GM18907 (cell line): ENCODE measurements at regions not wholly inside any gene's neighbourhood (a gene's known extent, or its start where the extent isn't known, plus 50 kb on each side); places are given as distances from the start of the nearest gene placed in this dataset.

Experiments
- ATAC-seq: cut with Tn5 transposase; IDR thresholded peaks from one replicate; pipeline ENCODE4 v1.9.1; 2021; ENCODE audit warnings: mild to moderate bottlenecking, moderate library complexity; ENCODE audit not compliant: unreplicated experiment

DNA sequence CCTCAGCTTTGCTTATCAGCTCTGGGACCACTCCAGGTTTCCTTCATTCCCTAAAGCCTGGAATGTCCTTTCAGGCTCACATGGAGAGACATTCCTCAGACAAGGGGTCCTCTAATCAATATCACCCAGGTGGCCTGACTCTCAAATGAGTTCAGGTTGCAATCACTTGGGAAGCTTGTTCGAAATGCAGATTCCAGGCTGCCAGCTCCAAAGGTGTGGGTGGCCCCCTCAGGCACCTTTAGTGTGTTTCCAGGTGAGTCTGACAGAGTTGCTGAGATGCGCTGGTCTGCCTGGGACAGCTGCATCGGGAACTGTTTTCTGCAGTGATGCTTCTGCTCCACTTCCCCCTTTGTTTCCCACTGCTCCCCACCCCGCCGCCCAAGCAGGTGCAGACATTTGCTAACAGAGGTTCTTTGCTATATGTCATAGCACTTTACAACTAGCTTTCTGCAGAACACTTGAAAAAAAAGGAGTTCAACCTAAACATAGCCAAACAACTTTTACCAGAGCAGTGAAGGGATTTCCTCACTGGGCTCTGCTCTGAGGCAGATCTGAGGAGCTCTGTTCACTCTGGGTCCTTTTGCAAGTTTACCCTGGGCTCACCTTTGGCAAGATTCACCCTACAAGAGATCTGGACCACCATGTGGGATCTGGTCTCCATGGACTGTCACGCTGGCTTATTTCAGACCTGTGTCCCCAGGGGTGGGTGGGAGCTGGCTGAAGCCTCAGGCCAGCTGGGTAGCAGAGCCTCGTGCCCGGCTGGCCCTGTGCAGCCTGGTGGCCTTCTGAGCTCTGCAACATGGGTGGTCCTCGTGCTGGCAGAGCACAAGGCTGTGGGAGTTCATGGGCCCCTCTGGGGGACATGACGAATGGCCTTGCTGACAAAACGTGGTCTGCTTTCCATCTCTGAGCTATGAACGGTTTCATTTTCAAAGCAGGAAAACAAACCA, 539.6 kb downstream of the CCDC171 start:
- no peak for ATAC-seq

DNA sequence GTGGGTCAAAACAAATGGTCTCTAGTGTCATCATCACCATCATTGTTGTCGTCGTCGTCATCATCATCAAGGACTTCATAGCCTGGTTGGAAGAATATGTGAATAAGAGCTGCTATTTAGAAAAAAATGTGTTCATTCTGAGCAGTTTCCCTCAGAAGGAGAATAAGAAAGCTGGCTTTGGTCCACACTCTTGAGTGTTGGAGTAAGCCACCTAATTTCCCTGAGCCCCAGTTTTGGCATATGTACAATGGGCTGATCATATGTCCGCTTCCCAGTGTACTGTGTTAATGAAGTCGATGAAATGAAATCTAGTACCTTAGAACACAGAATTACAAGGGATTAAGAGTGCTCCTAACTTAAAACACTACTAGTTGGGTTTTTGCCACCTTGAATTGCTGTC, 545.5 kb downstream of the CCDC171 start:
- no peak for ATAC-seq

GRCh38 chr9:16099732-16100536, 547.1 kb downstream of the CCDC171 start:
- no peak for ATAC-seq

DNA sequence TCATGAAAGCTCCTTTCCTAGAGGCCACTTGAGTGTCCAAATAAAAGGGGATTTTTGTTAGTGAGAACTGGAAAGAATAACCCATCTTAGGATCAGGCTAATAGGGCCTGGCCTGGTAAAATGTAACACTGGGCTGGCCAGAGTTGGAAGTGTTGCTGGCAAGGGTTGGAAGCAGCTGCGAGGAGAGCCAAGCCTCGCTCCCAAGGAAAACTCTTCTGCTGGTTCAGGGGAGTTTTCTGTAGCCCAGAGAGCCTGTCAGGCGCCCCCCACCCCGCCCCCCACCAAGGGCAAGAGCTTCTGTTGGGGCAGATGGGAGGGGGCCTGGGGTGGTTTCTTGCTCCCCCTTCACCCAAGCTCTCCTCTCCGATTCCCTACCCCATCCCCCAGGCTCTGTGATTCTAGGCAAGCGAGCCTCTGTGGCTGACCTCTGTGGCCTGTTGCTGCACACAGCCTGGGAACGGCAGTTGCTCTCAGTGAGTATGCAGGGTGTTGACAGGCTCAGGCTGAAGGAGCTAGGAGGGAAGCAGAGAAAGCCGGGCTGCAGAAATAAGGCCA, 547.8 kb downstream of the CCDC171 start:
- ATAC-seq: no peak

GRCh38 chr9:16102154-16102553, 549.3 kb downstream of the CCDC171 start:
- ATAC-seq: no peak

DNA sequence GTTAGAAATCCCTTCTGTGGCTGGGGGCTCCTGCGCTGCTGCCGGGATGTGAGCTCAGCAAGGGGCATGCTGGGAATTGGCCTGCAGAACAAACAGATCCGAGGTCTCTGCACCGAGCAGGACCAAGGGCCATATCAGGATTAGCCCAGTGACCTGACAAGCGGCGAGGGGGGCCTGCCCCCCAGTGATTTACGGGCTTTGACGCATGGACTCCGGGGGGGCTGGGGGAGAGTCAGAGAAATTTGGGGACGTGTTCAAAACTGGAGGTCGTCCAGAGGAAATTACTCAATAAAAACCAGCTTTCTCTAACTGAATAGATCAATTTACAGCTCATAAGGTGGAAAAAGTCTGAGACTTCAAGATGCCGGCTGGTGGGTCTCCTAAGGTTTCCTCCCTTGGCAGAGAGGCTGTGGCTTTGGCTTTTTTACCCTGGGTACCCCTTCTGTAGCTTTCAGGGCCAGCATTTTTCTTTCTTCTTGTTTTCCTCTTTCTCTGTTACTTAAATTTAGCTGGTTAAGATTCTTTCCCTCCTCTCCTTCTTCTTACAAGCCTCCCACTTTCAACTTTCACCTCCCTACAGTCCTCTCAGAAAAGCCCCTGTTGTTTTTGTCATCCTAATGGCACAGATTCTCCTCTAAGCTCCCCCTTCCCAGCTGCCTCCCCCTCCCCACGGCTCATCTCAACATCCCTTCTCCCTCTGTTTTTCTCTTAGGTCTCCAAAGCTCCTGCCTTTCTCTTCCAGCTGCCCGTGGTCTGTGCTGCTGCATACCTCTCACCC, 551.0 kb downstream of the CCDC171 start:
- no peak for ATAC-seq

DNA sequence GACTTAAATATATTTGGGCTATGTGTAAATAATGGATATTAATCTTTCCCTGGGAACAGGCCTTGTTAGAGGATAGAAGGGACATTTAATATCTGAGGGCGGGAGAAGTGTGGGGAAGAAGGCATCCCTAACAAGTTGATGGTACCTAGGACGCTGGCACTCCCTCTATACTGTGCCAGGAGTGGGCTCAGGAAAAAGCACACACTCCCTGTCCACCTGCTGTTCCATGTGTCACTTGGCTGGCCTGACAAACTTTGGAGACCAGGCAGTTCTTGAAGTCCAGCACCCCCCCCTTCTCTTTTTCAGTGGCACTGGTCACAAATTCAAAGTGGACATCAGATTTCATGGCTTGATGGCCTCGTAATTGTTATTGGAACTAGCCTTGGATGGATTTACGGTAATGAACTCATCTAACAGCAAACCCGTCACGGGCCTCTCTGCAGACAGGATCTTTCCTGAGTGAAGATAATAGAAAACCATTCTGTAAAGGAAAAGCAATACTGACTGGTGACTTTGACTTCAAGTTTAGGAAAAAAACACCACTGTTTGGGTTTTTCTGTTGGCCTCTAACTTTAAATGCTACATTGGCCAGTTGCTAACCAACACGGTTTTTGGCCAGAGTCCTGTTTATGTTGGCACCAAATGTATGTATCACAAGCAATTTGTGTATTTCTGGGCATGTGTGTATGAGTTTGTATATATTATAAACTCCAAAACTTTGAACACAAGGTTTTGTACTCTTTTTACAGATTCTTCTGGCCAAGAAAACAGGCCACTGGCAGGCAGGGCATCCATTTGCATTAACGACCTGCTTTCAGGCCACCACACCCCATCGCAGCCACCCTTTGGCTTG, 552.6 kb downstream of the CCDC171 start:
- no peak for ATAC-seq

DNA sequence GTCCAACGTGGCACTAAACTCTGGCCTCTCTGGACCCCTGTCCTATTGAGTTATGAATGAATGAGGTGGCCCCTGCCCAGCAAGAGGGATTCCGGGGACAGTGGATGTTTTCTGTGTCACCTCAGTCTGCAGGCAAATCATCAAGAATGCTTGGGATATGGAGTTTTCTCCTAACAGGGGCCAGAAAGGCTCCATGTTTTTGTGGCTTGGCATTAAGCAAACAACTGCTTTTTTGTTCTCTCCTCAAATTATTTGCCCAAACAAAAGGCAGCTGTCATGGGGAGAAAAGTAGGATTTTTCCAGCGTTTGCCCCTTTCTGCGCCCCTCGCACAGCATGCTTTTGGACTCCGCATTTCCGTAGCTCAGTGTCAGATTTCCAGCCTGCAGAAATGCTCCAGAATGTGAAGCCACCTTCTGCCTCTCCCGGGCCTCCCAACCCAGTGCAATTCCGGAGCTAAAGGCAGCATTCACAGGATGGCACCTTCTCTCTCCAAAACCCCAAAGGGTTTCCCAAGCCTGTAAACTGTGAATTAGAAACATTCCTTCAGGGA, 553.3 kb downstream of the CCDC171 start:
- ATAC-seq: no peak

DNA sequence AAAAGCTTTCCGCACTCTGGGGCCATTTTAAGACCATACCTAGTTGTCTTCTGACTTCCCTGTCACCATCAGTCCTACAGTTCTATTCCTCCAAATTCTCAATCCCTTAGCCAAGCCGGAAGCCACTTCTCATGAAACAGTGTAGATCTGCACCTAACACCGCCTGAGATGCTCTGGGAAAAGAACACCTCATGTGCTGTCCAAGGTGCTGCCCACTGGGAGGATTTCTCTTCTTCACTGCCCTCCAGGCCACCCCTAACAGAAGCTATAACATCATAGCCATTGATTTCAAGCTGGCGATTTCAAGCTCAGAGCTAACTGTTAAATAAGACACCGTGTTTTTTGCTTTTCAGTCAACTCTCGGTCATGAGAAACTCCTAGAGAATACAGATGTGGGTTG, 559.3 kb downstream of the CCDC171 start:
- ATAC-seq: no peak

DNA sequence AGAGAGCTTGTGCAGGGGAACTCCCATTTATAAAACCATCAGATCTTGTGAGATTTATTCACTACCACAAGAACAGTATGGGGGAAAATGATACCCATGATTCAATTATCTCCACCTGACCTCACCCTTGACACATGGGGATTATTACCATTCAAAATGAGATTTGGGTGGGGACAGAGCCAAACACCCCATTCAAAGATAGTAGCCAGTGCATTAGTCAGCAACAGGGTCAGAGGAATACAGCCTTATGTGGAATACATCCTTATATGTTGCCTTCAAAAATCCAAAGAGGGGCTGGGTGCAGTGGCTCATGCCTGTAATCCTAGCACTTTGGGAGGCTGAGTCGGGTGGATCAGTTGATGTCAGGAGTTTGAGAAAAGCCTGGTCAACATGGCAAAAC, 563.2 kb downstream of the CCDC171 start:
- ATAC-seq: no peak

GRCh38 chr9:16118043-16118442, 565.2 kb downstream of the CCDC171 start:
- no peak for ATAC-seq

- no peak for ATAC-seq
These were observed 566.7 kb downstream of the CCDC171 start for GRCh38 chr9:16119261-16120230.

DNA sequence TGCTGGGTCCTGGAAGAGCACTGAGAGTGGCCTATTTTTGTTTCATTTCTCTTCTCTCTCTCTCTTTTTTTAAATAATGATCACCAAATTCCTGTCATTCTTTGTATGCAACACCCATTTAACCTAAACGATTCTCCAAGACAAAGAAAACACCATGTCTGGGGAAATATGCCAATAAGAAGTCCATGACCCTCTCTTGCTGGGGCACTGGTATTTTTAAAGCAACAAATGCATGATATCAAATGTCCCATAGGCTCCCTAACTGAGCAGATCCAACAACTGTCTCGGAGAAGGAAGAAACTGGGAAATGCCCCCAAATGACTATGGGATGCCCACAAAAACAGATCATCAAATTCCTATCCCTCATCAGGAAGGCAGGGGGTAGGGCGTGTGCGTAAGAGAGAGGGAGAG, 567.4 kb downstream of the CCDC171 start:
- ATAC-seq: no peak

- no peak for ATAC-seq
These were observed 567.9 kb downstream of the CCDC171 start for GRCh38 chr9:16120727-16121126.

GRCh38 chr9:16121168-16121567, 568.3 kb downstream of the CCDC171 start:
- no peak for ATAC-seq

- ATAC-seq: no peak
These were observed 568.9 kb downstream of the CCDC171 start for GRCh38 chr9:16121601-16122286.

DNA sequence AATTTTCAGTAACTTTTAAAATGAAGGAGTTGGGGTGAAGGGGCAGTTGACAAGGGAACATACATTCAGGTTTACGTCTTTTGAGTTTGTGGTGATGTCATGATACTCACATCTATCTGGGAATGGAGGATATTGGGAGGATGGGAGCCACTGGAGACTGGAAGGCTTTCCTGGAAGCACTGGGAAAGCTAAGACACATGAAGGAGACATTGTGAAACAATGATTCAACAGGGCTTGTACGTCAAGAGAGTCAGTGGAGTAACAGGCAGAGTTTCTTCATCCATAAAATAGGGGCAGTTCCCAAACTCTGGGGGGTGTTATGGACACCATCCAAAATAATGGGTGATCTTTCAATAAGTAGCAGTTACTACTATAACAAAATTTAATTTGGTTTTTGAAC, 572.8 kb downstream of the CCDC171 start:
- ATAC-seq: no peak

GRCh38 chr9:16126042-16126441, 573.2 kb downstream of the CCDC171 start:
- no peak for ATAC-seq
